ENCODE measurements at regions not wholly inside any gene's neighbourhood (a gene's known extent, or its start where the extent isn't known, plus 50 kb on each side); places are given as distances from the start of the nearest gene placed in this dataset.

GRCh38 chr7:115816318-115816974 lies 214.1 kb downstream of the TFEC start:
- TF ChIP-seq ZNF132 (tag by site-specific recombination; IDR thresholded peaks at IDR 0.05; ENCODE audit: borderline replicate concordance) (no peak), ZBTB7A (tag by site-specific recombination; IDR thresholded peaks at IDR 0.05; ENCODE audit: low read depth) (no peak), ZBTB21 (tag by site-specific recombination; IDR thresholded peaks at IDR 0.05) (no peak), KLF10 (tag by site-specific recombination; IDR thresholded peaks at IDR 0.05) (no peak), ZEB2 (tag by site-specific recombination; IDR thresholded peaks at IDR 0.05) (no peak), ZNF610 (tag by site-specific recombination; IDR thresholded peaks at IDR 0.05; ENCODE audit: borderline replicate concordance) (no peak), ZNF133 (tag by site-specific recombination; IDR thresholded peaks at IDR 0.05) (no peak), ZNF654 (tag by site-specific recombination; IDR thresholded peaks at IDR 0.05; ENCODE audit: low read depth) (no peak), ZNF37A (tag by site-specific recombination; IDR thresholded peaks at IDR 0.05) (no peak), ZNF174 (tag by site-specific recombination; IDR thresholded peaks at IDR 0.05) (no peak)
- TF ChIP-seq, protein P1, sequence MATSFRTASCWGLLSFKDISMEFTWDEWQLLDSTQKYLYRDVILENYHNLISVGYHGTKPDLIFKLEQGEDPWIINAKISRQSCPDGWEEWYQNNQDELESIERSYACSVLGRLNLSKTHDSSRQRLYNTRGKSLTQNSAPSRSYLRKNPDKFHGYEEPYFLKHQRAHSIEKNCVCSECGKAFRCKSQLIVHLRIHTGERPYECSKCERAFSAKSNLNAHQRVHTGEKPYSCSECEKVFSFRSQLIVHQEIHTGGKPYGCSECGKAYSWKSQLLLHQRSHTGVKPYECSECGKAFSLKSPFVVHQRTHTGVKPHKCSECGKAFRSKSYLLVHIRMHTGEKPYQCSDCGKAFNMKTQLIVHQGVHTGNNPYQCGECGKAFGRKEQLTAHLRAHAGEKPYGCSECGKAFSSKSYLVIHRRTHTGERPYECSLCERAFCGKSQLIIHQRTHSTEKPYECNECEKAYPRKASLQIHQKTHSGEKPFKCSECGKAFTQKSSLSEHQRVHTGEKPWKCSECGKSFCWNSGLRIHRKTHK (tag by site-specific recombination; IDR thresholded peaks at IDR 0.05) = no peak
- TF ChIP-seq, protein P2, sequence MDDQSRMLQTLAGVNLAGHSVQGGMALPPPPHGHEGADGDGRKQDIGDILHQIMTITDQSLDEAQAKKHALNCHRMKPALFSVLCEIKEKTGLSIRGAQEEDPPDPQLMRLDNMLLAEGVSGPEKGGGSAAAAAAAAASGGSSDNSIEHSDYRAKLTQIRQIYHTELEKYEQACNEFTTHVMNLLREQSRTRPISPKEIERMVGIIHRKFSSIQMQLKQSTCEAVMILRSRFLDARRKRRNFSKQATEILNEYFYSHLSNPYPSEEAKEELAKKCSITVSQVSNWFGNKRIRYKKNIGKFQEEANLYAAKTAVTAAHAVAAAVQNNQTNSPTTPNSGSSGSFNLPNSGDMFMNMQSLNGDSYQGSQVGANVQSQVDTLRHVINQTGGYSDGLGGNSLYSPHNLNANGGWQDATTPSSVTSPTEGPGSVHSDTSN (CRISPR knock-in tag; IDR thresholded peaks at IDR 0.05) = no peak

DNA sequence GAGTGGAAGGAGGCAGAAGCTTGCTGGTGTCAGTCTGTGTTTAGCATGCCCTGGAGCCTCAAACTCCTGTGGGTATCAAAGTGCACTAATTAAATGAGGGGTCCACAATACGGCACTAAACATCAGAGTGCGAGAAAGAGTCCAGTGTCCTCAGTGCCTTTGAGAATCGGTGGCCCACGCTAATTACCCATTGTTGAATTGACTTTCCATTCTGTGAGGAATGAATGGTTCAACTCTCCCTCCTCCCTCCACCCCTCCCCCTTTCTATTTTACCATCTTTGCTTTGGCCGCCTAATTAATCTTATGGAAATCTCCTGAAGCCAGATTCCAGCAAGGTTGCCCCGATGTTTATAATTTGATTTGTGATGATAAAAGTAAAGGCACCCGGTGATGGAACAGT lies 217.8 kb downstream of the TFEC start:
- TF ChIP-seq ZNF121 (tag by site-specific recombination; IDR thresholded peaks at IDR 0.05) (no peak), HOXC10 (CRISPR knock-in tag; IDR thresholded peaks at IDR 0.05) (no peak), MEIS1 (CRISPR knock-in tag; IDR thresholded peaks at IDR 0.05; ENCODE audit: borderline replicate concordance) (no peak), MYNN (tag by site-specific recombination; IDR thresholded peaks at IDR 0.05; ENCODE audit: borderline replicate concordance) (no peak), YY1 (tag by site-specific recombination; IDR thresholded peaks at IDR 0.05) (no peak)
- TF ChIP-seq, protein P3, sequence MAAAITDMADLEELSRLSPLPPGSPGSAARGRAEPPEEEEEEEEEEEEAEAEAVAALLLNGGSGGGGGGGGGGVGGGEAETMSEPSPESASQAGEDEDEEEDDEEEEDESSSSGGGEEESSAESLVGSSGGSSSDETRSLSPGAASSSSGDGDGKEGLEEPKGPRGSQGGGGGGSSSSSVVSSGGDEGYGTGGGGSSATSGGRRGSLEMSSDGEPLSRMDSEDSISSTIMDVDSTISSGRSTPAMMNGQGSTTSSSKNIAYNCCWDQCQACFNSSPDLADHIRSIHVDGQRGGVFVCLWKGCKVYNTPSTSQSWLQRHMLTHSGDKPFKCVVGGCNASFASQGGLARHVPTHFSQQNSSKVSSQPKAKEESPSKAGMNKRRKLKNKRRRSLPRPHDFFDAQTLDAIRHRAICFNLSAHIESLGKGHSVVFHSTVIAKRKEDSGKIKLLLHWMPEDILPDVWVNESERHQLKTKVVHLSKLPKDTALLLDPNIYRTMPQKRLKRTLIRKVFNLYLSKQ (tag by site-specific recombination; IDR thresholded peaks at IDR 0.05; ENCODE audit: borderline replicate concordance) = no peak
- TF ChIP-seq, protein P4, sequence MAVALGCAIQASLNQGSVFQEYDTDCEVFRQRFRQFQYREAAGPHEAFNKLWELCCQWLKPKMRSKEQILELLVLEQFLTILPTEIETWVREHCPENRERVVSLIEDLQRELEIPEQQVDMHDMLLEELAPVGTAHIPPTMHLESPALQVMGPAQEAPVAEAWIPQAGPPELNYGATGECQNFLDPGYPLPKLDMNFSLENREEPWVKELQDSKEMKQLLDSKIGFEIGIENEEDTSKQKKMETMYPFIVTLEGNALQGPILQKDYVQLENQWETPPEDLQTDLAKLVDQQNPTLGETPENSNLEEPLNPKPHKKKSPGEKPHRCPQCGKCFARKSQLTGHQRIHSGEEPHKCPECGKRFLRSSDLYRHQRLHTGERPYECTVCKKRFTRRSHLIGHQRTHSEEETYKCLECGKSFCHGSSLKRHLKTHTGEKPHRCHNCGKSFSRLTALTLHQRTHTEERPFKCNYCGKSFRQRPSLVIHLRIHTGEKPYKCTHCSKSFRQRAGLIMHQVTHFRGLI (tag by site-specific recombination; IDR thresholded peaks at IDR 0.05) = no peak
- no peaks in the 10 kb centered on the region for H3K36me3 ChIP-seq (ENCODE audit: control insufficient read depth in 2 of 2, insufficient read depth in 1 of 2, low read length in 2 of 2)
- no peaks in the 10 kb centered on the region for H3K9me3 ChIP-seq (ENCODE audit: control insufficient read depth, insufficient read depth, low read depth, low read length)
- ChIA-PET POLR2A (no interaction called here), CTCF (interaction anchor here (0.8 kb wide), 1 partner anchor 10 kb away, joined by 3 read pairs; no protein-coding TSS in a partner anchor)
- no peak overlapping the region for H3K4me3 ChIP-seq (ENCODE audit: low read depth, low read length)
- H3K4me1 ChIP-seq (ENCODE audit: control insufficient read depth, insufficient read depth, low read length) = no peaks in the 10 kb centered on the region
- no peak overlapping the region for H3K27ac ChIP-seq (ENCODE audit: extremely low read depth, low read depth, low read length)

More at GRCh38 chr7:115816318-115816974, 214.1 kb downstream of the TFEC start:
- Histone ChIP-seq H3K9me3 (ENCODE audit: control insufficient read depth, insufficient read depth, low read depth, low read length) (no peaks in the 10 kb centered on the region), H3K27ac (ENCODE audit: extremely low read depth, low read depth, low read length) (no peak overlapping the region), H3K36me3 (ENCODE audit: control insufficient read depth in 2 of 2, insufficient read depth in 1 of 2, low read length in 2 of 2) (no peaks in the 10 kb centered on the region), H3K4me3 (ENCODE audit: low read depth, low read length) (no peak overlapping the region), H3K4me1 (ENCODE audit: control insufficient read depth, insufficient read depth, low read length) (no peaks in the 10 kb centered on the region)
- ChIA-PET POLR2A (no interaction called here), CTCF (no interaction called here)
